ENCODE measurements at regions not wholly inside any gene's neighbourhood (a gene's known extent, or its start where the extent isn't known, plus 50 kb on each side); places are given as distances from the start of the nearest gene placed in this dataset.

DNA sequence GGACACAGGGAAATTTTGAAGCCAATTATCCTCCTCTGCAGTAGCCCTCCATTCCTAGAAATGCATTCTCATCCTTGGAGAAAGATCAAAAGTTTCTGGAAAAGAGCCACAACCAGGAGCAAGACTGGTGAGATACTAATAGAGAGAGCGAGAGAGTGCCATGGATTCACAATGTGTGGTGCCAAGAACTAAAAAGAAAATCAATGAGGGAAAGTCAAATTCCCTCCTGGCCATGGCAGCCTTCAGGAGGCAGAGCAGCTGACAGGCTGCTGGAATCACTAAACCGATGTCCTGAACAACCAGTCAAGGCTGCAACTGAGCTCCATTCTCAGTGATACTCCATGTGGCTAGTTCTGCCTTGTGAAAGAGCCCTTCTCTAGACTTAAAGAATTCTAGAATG lies 561.0 kb downstream of the SOX6 start:
- no TSS peak for BruUV-seq (replicated peaks)
- H3K4me3 ChIP-seq (ENCODE audit: low read depth, low read length, poor library complexity, severe bottlenecking): no peak overlapping the region
- POLR2A ChIA-PET (ENCODE audit: low non-redundant PET): no interaction called here
- H3K4me1 ChIP-seq (ENCODE audit: insufficient read depth, low read length, poor library complexity, severe bottlenecking): no peaks in the 10 kb centered on the region
- no peak for DNase-seq (ENCODE audit: low spot score)
- no peaks in the 10 kb centered on the region for H3K9me3 ChIP-seq (ENCODE audit: low read depth, low read length, poor library complexity, severe bottlenecking)
- no peaks in the 10 kb centered on the region for H3K27me3 ChIP-seq (replicated peaks; ENCODE audit: insufficient read depth, low read depth, low read length, poor library complexity)
- no peak overlapping the region for H3K27ac ChIP-seq (ENCODE audit: low read depth, low read length, poor library complexity, severe bottlenecking)
- no peaks in the 10 kb centered on the region for H3K36me3 ChIP-seq (ENCODE audit: insufficient read depth, low read length, poor library complexity, severe bottlenecking)
- intact Hi-C loops (cut with micrococcal nuclease; ENCODE audit: unreplicated experiment): no loop called here
- CTCF ChIA-PET: no interaction called here
- TF ChIP-seq EZH2 (IDR thresholded peaks at IDR 0.05; ENCODE audit: borderline replicate concordance, low read depth, low read length, poor library complexity, severe bottlenecking): no peak
- TF ChIP-seq, protein P1, sequence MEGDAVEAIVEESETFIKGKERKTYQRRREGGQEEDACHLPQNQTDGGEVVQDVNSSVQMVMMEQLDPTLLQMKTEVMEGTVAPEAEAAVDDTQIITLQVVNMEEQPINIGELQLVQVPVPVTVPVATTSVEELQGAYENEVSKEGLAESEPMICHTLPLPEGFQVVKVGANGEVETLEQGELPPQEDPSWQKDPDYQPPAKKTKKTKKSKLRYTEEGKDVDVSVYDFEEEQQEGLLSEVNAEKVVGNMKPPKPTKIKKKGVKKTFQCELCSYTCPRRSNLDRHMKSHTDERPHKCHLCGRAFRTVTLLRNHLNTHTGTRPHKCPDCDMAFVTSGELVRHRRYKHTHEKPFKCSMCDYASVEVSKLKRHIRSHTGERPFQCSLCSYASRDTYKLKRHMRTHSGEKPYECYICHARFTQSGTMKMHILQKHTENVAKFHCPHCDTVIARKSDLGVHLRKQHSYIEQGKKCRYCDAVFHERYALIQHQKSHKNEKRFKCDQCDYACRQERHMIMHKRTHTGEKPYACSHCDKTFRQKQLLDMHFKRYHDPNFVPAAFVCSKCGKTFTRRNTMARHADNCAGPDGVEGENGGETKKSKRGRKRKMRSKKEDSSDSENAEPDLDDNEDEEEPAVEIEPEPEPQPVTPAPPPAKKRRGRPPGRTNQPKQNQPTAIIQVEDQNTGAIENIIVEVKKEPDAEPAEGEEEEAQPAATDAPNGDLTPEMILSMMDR (conservative IDR thresholded peaks at IDR 0.05; ENCODE audit: low read depth, low read length): no peak

DNA sequence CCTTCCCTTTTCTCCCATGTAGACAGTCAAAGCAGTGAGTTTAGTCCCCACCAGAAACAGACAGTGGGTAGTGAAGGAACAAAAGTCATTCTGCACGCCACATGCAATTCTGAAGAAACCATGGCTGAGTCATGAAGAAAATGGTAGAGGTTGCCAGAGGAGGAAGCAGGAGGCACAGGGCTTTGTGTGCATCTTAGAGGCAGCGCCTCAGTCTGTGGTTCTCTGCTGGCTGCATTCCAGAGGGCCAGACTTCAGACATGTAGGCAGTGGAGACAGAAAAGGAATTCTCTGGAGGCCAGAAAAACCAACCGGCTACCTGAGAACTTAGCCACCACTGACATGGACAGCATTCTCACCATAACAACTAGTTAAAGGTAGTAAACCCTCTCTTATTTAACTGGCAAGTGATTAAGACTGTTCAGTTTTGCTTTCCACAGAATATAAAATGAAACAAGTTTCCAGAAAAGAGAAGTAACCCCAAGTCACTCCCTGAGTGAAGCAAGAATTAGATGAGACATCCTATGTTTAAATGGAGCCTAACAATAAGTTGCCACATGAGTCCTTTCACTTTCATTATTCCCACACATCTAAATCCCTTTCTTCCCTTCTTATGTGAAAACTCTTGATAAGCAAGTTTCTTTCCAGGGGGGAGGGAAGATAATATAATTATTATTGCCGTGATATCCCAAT lies 556.1 kb downstream of the SOX6 start:
- H3K4me3 ChIP-seq (ENCODE audit: low read depth, low read length, poor library complexity, severe bottlenecking): no peak overlapping the region
- ChIA-PET CTCF (no interaction called here), POLR2A (ENCODE audit: low non-redundant PET) (no interaction called here)
- H3K9me3 ChIP-seq (ENCODE audit: low read depth, low read length, poor library complexity, severe bottlenecking): no peaks in the 10 kb centered on the region
- H3K27ac ChIP-seq (ENCODE audit: low read depth, low read length, poor library complexity, severe bottlenecking): no peak overlapping the region
- no TSS peak for BruUV-seq (replicated peaks)
- intact Hi-C loops (cut with micrococcal nuclease; ENCODE audit: unreplicated experiment): no loop called here
- no peaks in the 10 kb centered on the region for H3K36me3 ChIP-seq (ENCODE audit: insufficient read depth, low read length, poor library complexity, severe bottlenecking)
- no peaks in the 10 kb centered on the region for H3K27me3 ChIP-seq (replicated peaks; ENCODE audit: insufficient read depth, low read depth, low read length, poor library complexity)
- no peaks in the 10 kb centered on the region for H3K4me1 ChIP-seq (ENCODE audit: insufficient read depth, low read length, poor library complexity, severe bottlenecking)
- TF ChIP-seq, protein P1 (conservative IDR thresholded peaks at IDR 0.05; ENCODE audit: low read depth, low read length): no peak
- no peak for TF ChIP-seq EZH2 (IDR thresholded peaks at IDR 0.05; ENCODE audit: borderline replicate concordance, low read depth, low read length, poor library complexity, severe bottlenecking)
- peak; percentile 35 for DNase-seq (ENCODE audit: low spot score)

DNA sequence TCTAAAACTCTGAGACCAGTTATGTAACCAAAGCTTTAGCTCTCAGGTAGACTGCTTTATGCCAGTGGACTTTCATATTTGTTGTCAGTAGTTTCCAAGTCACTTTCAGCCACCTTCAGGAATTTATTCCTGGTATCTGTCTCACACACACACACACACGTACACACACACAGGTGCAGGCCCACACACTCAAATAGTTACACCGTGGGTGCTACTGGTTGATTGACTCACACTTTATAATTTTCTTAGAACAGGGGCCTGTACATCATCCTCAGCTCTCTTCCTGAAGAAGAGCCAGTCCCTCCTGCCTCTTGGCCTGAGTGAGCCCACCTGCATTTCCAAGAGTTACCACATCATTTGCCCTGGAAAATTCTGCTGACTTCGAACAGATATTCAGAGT lies 555.2 kb downstream of the SOX6 start:
- Histone ChIP-seq H3K36me3 (ENCODE audit: insufficient read depth, low read length, poor library complexity, severe bottlenecking) (no peaks in the 10 kb centered on the region), H3K27me3 (replicated peaks; ENCODE audit: insufficient read depth, low read depth, low read length, poor library complexity) (no peaks in the 10 kb centered on the region), H3K4me1 (ENCODE audit: insufficient read depth, low read length, poor library complexity, severe bottlenecking) (peaks cover 6% of the 10 kb centered on the region), H3K4me3 (ENCODE audit: low read depth, low read length, poor library complexity, severe bottlenecking) (no peak overlapping the region), H3K27ac (ENCODE audit: low read depth, low read length, poor library complexity, severe bottlenecking) (no peak overlapping the region), H3K9me3 (ENCODE audit: low read depth, low read length, poor library complexity, severe bottlenecking) (no peaks in the 10 kb centered on the region)
- intact Hi-C loops (cut with micrococcal nuclease; ENCODE audit: unreplicated experiment): no loop called here
- no peak for DNase-seq (ENCODE audit: low spot score)
- CTCF ChIA-PET: no interaction called here
- TF ChIP-seq, protein P1 (conservative IDR thresholded peaks at IDR 0.05; ENCODE audit: low read depth, low read length): no peak
- no peak for TF ChIP-seq EZH2 (IDR thresholded peaks at IDR 0.05; ENCODE audit: borderline replicate concordance, low read depth, low read length, poor library complexity, severe bottlenecking)
- POLR2A ChIA-PET (ENCODE audit: low non-redundant PET): no interaction called here
- BruUV-seq (replicated peaks): no TSS peak
